BE2C (cell line): ENCODE measurements at regions not wholly inside any gene's neighbourhood (a gene's known extent, or its start where the extent isn't known, plus 50 kb on each side); places are given as distances from the start of the nearest gene placed in this dataset.
A peak's percentile ranks its signal among the peaks of the same experiment; 100 is the strongest.

Experiments
- DNase-seq: peaks from one replicate; pipeline ENCODE4 v3.0.0-alpha.2; 2020
- H3K27me3 ChIP-seq: fragments of 250-450 bp; sonication (Bioruptor Pico); 2 replicates; pipeline ENCODE4 v1.5.1; 2020; ENCODE audit warnings: mild to moderate bottlenecking
- H3K36me3 ChIP-seq: fragments of 250-450 bp; sonication (Bioruptor Pico); 2 replicates; pipeline ENCODE4 v1.5.1; 2020; ENCODE audit warnings: mild to moderate bottlenecking
- H3K4me1 ChIP-seq: fragments of 250-450 bp; sonication (Bioruptor Pico); 2 replicates; pipeline ENCODE4 v1.5.1; 2020
- H3K4me3 ChIP-seq: 2 replicates; pipeline ENCODE4 v1.5.1; 2011; ENCODE audit warnings: low read depth, low read length
- H3K9me3 ChIP-seq: fragments of 250-450 bp; sonication (Bioruptor Pico); 2 replicates; pipeline ENCODE4 v1.5.1; 2020
- TF ChIP-seq, protein P1 (sequence below): IDR thresholded peaks from 2 replicates; pipeline ENCODE4 v1.5.1; 2012; ENCODE audit warnings: mild to moderate bottlenecking, low read depth, low read length

DNA sequence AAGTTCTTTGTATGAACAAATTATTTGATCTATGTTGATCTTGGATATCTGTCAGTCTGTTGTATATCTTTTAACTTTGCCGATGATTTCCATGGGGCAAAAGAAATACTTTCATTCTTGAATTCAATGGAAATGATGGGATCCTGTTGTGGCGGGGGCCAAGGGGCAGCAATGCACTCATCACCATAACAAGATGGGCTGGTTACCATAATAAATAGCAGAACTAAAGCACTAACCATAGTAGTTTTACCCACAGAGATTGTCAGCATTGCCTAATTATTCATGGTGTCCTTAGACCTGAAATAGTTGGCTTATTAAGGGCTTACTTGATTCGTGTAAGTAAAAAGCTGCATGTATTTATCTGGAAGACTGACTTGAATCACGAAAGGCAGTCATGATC, 309.6 kb downstream of the RFC3 start:
- DNase-seq, result no peak
- Histone ChIP-seq H3K4me3 (no peak overlapping the region), H3K27me3 (no peaks in the 10 kb centered on the region), H3K36me3 (no peaks in the 10 kb centered on the region; the same call in 1 of the 2 replicates), H3K4me1 (no peaks in the 10 kb centered on the region), H3K9me3 (no peaks in the 10 kb centered on the region)
- TF ChIP-seq, protein P1, sequence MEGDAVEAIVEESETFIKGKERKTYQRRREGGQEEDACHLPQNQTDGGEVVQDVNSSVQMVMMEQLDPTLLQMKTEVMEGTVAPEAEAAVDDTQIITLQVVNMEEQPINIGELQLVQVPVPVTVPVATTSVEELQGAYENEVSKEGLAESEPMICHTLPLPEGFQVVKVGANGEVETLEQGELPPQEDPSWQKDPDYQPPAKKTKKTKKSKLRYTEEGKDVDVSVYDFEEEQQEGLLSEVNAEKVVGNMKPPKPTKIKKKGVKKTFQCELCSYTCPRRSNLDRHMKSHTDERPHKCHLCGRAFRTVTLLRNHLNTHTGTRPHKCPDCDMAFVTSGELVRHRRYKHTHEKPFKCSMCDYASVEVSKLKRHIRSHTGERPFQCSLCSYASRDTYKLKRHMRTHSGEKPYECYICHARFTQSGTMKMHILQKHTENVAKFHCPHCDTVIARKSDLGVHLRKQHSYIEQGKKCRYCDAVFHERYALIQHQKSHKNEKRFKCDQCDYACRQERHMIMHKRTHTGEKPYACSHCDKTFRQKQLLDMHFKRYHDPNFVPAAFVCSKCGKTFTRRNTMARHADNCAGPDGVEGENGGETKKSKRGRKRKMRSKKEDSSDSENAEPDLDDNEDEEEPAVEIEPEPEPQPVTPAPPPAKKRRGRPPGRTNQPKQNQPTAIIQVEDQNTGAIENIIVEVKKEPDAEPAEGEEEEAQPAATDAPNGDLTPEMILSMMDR, result no peak

DNA sequence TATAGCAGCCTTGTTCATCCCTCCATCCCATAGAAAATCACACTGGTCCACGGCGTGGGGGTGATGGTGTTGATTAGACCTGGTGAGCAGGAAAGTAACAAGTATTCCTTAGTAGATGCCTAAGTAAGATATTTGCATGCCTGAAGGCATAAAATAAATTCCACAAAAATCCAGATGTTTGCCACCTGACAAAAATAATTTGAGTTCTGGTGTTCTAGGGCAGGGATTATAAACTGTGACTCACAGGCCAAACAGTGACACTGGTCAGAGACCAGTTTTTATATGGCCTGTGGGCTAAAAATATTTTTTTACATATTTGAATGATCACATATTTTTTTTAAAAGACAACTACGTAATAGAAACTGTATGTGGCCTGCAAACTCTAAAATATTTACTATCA, 310.7 kb downstream of the RFC3 start:
- H3K4me3 ChIP-seq, result no peak overlapping the region
- no peaks in the 10 kb centered on the region for H3K4me1 ChIP-seq
- H3K27me3 ChIP-seq, result no peaks in the 10 kb centered on the region
- no peaks in the 10 kb centered on the region; the same call in 1 of the 2 replicates for H3K36me3 ChIP-seq
- DNase-seq, result no peak
- TF ChIP-seq, protein P1, result no peak
- H3K9me3 ChIP-seq, result no peaks in the 10 kb centered on the region

DNA sequence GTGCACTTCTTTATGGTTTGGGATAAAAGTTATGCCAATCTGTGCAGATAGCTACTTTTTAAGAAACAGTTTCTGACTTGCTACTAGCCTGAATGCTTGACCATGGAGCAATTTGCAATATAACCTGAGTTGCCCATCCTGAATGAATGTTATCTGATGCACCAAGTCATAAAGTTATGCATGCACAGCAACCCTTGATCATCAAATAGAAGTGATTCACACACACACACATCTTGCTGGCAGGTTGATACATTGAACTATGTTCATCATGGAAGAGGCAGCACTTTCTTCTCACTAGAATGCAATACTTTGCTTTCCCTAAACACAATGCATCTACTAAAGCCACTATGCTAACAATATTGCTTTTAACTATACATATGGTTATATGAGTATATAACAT, 311.5 kb downstream of the RFC3 start:
- TF ChIP-seq, protein P1, result no peak
- Histone ChIP-seq H3K9me3 (no peaks in the 10 kb centered on the region), H3K4me1 (no peaks in the 10 kb centered on the region), H3K36me3 (no peaks in the 10 kb centered on the region; the same call in 1 of the 2 replicates), H3K4me3 (no peak overlapping the region), H3K27me3 (no peaks in the 10 kb centered on the region)
- no peak for DNase-seq

DNA sequence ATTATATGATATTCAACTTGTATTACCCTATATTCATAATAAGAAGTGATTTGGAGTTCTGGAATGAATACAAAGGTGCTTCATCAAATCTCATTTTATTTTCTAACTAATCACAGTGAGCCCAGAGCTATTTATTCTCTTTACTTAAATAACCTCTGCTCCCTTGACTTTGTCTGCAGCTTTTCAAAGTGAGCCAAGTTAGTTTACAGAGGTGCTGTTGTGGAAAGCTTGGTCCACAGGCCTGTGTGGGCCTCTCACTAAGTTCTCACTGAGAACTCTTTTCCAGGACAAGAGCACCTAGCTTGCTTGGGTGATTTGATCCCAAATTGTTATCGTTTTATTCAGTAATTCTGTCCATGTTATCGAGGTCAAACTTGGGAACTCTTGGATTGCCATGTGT, 319.3 kb downstream of the RFC3 start:
- TF ChIP-seq, protein P1, result no peak
- no peak for DNase-seq
- H3K27me3 ChIP-seq, result no peaks in the 10 kb centered on the region
- no peaks in the 10 kb centered on the region for H3K9me3 ChIP-seq
- no peaks in the 10 kb centered on the region for H3K4me1 ChIP-seq
- no peak overlapping the region for H3K4me3 ChIP-seq
- H3K36me3 ChIP-seq, result no peaks in the 10 kb centered on the region; the same call in 1 of the 2 replicates

DNA sequence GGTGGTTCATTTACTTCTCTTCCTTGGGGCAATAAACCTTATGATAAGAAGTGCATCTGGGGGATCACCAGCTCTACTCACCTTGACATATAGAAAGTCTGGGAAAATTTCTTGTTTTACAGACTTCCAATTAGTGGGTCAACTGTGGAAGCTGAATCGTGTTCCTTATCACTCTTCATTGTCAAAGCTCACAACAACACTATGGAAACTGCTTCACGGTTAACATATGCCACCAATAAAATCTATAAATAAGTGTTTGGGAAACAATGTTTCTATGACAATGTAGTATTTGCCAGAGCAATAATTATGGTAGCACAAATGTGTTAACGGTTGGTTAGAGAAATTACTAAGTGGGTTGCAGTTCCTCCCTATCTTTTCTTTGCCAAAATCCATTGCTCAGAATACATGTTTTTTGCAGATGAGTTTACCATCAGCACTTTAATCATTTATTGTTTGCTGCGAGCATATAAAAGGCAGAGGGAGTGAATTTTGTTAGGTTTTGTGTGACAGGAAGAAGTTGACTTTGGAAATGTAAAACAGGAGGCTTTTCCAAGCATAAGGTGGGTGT, 321.8 kb downstream of the RFC3 start:
- DNase-seq, result no peak
- Histone ChIP-seq H3K36me3 (no peaks in the 10 kb centered on the region), H3K9me3 (no peaks in the 10 kb centered on the region), H3K4me3 (no peak overlapping the region), H3K4me1 (no peaks in the 10 kb centered on the region), H3K27me3 (no peaks in the 10 kb centered on the region)
- TF ChIP-seq, protein P1, result no peak

DNA sequence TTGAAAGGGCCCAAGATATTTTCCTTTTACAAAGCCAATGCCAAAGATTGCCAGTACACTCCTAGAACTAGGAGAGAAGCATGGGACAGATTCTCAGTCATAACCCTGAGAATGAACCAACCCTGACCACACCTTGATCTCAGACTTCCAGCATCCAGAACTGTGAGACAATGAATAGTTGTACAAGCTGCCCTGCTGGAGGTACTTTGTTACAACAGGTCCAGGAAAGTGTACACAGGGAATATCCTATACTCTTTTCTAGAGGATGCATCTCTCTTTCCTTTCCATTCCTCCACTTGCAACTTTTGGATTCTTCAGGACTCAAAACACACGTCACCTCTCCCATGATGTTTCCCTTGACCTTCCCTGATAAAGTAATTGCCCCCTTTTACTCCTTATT, 325.7 kb downstream of the RFC3 start:
- no peak for DNase-seq
- TF ChIP-seq, protein P1, result 0 out of 2 replicates have a peak, but pooled peaks have one; percentile 8
- Histone ChIP-seq H3K36me3 (no peaks in the 10 kb centered on the region), H3K4me1 (peaks cover under 1% of the 10 kb centered on the region), H3K27me3 (no peaks in the 10 kb centered on the region), H3K4me3 (no peak overlapping the region), H3K9me3 (no peaks in the 10 kb centered on the region)
